Sciatic nerve (tissue), 2 donors: ENCODE measurements at regions not wholly inside any gene's neighbourhood (a gene's known extent, or its start where the extent isn't known, plus 50 kb on each side); places are given as distances from the start of the nearest gene placed in this dataset.
A peak's percentile ranks its signal among the peaks of the same experiment; 100 is the strongest.

Experiments
- ATAC-seq: fragments of 200-7000 bp; cut with Tn5 transposase; one replicate; pipeline ENCODE4 v1.9.1; 2020; ENCODE audit warnings: mild to moderate bottlenecking, moderate library complexity
- DNase-seq: peaks from one replicate; pipeline ENCODE4 v3.0.0-alpha.2; 2020; ENCODE audit warnings: low spot score
- intact Hi-C: fragments of 100-400 bp; cut with DNase I; formaldehyde crosslinking; loops from one replicate; pipeline ENCODE4 v1.14.2; 2022
- donor health status: DM: no; HTN: no; CAD: no.
- donor health status: DM: no; HTN: no; CAD: no.

- intact Hi-C loops: loop anchor here (5.0 kb wide), 1 partner anchor 1912 kb away; no protein-coding TSS in a partner anchor
- ATAC-seq (no peak), DNase-seq (no peak)
Measured at GRCh38 chr3:70899816-70900215, 587.4 kb upstream of the MDFIC2 start.

- DNase-seq: no peak
- intact Hi-C loops: no loop called here
Measured at GRCh38 chr3:70890020-70890394, 577.6 kb upstream of the MDFIC2 start.

GRCh38 chr3:70889162-70890019, 577.0 kb upstream of the MDFIC2 start:
- no peak for DNase-seq
- intact Hi-C loops: no loop called here

More at GRCh38 chr3:70890020-70890394, 577.6 kb upstream of the MDFIC2 start:
- ATAC-seq: no peak

GRCh38 chr3:70885636-70886035, 573.2 kb upstream of the MDFIC2 start:
- ATAC-seq (no peak), DNase-seq (no peak)
- intact Hi-C loops: no loop called here

More at GRCh38 chr3:70889162-70890019, 577.0 kb upstream of the MDFIC2 start:
- ATAC-seq: no peak

GRCh38 chr3:70882104-70882503, 569.7 kb upstream of the MDFIC2 start:
- DNase-seq (no peak), ATAC-seq (no peak)
- intact Hi-C loops: no loop called here

GRCh38 chr3:70880421-70880820, 568.0 kb upstream of the MDFIC2 start:
- no peak for DNase-seq
- intact Hi-C loops: no loop called here
- no peak for ATAC-seq

GRCh38 chr3:70876154-70876553, 563.7 kb upstream of the MDFIC2 start:
- intact Hi-C loops: no loop called here
- ATAC-seq: no peak
- no peak for DNase-seq

GRCh38 chr3:70874196-70874595, 561.8 kb upstream of the MDFIC2 start:
- no peak for DNase-seq
- intact Hi-C loops: no loop called here
- ATAC-seq: no peak

- DNase-seq (no peak), ATAC-seq (no peak)
- intact Hi-C loops: no loop called here
Measured at GRCh38 chr3:70873686-70874085, 561.2 kb upstream of the MDFIC2 start.

GRCh38 chr3:70871909-70872656, 559.6 kb upstream of the MDFIC2 start:
- DNase-seq (no peak), ATAC-seq (peak; percentile 85)
- intact Hi-C loops: no loop called here

- DNase-seq (no peak), ATAC-seq (no peak)
- intact Hi-C loops: no loop called here
Measured at GRCh38 chr3:70870576-70870975, 558.1 kb upstream of the MDFIC2 start.

- DNase-seq (no peak), ATAC-seq (no peak)
Measured at GRCh38 chr3:70868561-70868960, 556.1 kb upstream of the MDFIC2 start.

GRCh38 chr3:70863049-70863448, 550.6 kb upstream of the MDFIC2 start:
- no peak for DNase-seq
- peak; percentile 35 for ATAC-seq
- intact Hi-C loops: no loop called here

More at GRCh38 chr3:70868561-70868960, 556.1 kb upstream of the MDFIC2 start:
- intact Hi-C loops: no loop called here

- intact Hi-C loops: no loop called here
- no peak for DNase-seq
- ATAC-seq: peak; percentile 87
Measured at GRCh38 chr3:70861855-70862254, 549.4 kb upstream of the MDFIC2 start.

- peak; percentile 16 for ATAC-seq
- no peak for DNase-seq
- intact Hi-C loops: no loop called here
Measured at GRCh38 chr3:70861234-70861633, 548.8 kb upstream of the MDFIC2 start.

GRCh38 chr3:70857916-70858315, 545.5 kb upstream of the MDFIC2 start:
- no peak for ATAC-seq
- intact Hi-C loops: no loop called here
- DNase-seq: no peak

- intact Hi-C loops: no loop called here
- no peak for DNase-seq
- ATAC-seq: no peak
Measured at GRCh38 chr3:70856414-70857162, 544.1 kb upstream of the MDFIC2 start.

- intact Hi-C loops: no loop called here
- ATAC-seq: no peak
- DNase-seq: no peak
Measured at GRCh38 chr3:70855149-70855548, 542.7 kb upstream of the MDFIC2 start.

GRCh38 chr3:70854108-70854507, 541.7 kb upstream of the MDFIC2 start:
- ATAC-seq (no peak), DNase-seq (no peak)
- intact Hi-C loops: no loop called here
